Esophagus squamous epithelium (tissue), 5 donors: ENCODE measurements at regions not wholly inside any gene's neighbourhood (a gene's known extent, or its start where the extent isn't known, plus 50 kb on each side); places are given as distances from the start of the nearest gene placed in this dataset.

ENCODE experiments used
- DNase-seq: peaks from one replicate; lab custom pipeline; 2025; lab: John Stamatoyannopoulos, UW
- H3K27ac ChIP-seq, 4 donors: fragments of 200-600 bp; sonication (generic); one replicate each; pipeline ENCODE4 v1.5.1; 2016 to 2019; ENCODE audit warnings: mild to moderate bottlenecking in 1 of 4
- H3K27me3 ChIP-seq, 4 donors: fragments of 200-600 bp; sonication (generic); 1 replicate in 3 of 4; 2 replicates in 1 of 4; pipeline versions ENCODE4 v1.5.1 to v1.6.0; 2017 to 2021; ENCODE audit warnings: antibody characterized with exemption in 1 of 4
- H3K36me3 ChIP-seq, 3 donors: fragments of 200-600 bp; sonication (generic); one replicate each; pipeline ENCODE4 v1.5.1; 2016 to 2019
- H3K4me1 ChIP-seq, 3 donors: fragments of 200-600 bp; sonication (generic); one replicate each; pipeline ENCODE4 v1.5.1; 2017 to 2019
- H3K4me3 ChIP-seq, 4 donors: fragments of 200-600 bp; sonication (generic); 1 replicate in 3 of 4; 2 replicates in 1 of 4; pipeline ENCODE4 v1.5.1; 2016 to 2019; ENCODE audit warnings: mild to moderate bottlenecking in 2 of 4, moderate library complexity in 1 of 4
- H3K9me3 ChIP-seq, 3 donors: fragments of 200-600 bp; sonication (generic); one replicate each; pipeline ENCODE4 v1.5.1; 2016 to 2019
- CTCF ChIP-seq, 6 experiments: fragments of 450-650 bp in 4 of 6; fragments of 200-600 bp in 2 of 6; sonication (generic) in 2 of 6; IDR thresholded peaks; one replicate each; pipeline ENCODE4 v1.5.1; 2016 to 2019; ENCODE audit warnings: antibody characterized with exemption in 6 of 6, mild to moderate bottlenecking in 4 of 6, moderate library complexity in 4 of 6
- POLR2A ChIP-seq, 4 donors: fragments of 450-650 bp; IDR thresholded peaks; one replicate each; pipeline ENCODE4 v1.6.1; 2017; ENCODE audit warnings: antibody characterized with exemption in 4 of 4, mild to moderate bottlenecking in 4 of 4, moderate library complexity in 3 of 4
- WGBS, 2 donors: methylation state at CpG; one replicate each; pipeline ENCODE4 v1.1.5; 2018; 5-methylcytosine and 5-hydroxymethylcytosine counted together
- intact Hi-C: fragments of 100-400 bp; cut with DNase I; formaldehyde crosslinking; loops from one replicate; pipeline ENCODE4 v1.15.0; 2022
- donor health status: DM: yes; HTN: yes; CAD: no.

- Histone ChIP-seq H3K36me3 (no peaks in the 10 kb centered on the region), H3K4me3 (no peak overlapping the region), H3K4me1 (peaks cover 0 to 6% (median 0%) of the 10 kb centered on the region in 3 donors), H3K9me3 (no peaks in the 10 kb centered on the region), H3K27ac (no peak overlapping the region), H3K27me3 (no peaks in the 10 kb centered on the region)
- no peak for DNase-seq
- TF ChIP-seq CTCF (IDR thresholded peaks at IDR 0.05) = no peak
- no peak for TF ChIP-seq POLR2A (IDR thresholded peaks at IDR 0.05)
- WGBS, 2 donors = 44 to 47% methylated on average over 1 of the region's 1 CpG
- intact Hi-C loops = no loop called here
Measured at GRCh38 chr6:4270776-4271175, 135.4 kb upstream of the ECI2 start.

- WGBS, 2 donors = 68 to 93% methylated on average over 4 of the region's 4 CpGs
- intact Hi-C loops = no loop called here
- Histone ChIP-seq H3K9me3 (no peaks in the 10 kb centered on the region), H3K27me3 (no peaks in the 10 kb centered on the region), H3K36me3 (no peaks in the 10 kb centered on the region), H3K27ac (no peak overlapping the region), H3K4me1 (peaks cover 0 to 6% (median 0%) of the 10 kb centered on the region in 3 donors), H3K4me3 (no peak overlapping the region)
- no peak for DNase-seq
- TF ChIP-seq POLR2A (IDR thresholded peaks at IDR 0.05) = no peak
- no peak for TF ChIP-seq CTCF (IDR thresholded peaks at IDR 0.05)
Measured at GRCh38 chr6:4270001-4270400, 134.6 kb upstream of the ECI2 start.

DNA sequence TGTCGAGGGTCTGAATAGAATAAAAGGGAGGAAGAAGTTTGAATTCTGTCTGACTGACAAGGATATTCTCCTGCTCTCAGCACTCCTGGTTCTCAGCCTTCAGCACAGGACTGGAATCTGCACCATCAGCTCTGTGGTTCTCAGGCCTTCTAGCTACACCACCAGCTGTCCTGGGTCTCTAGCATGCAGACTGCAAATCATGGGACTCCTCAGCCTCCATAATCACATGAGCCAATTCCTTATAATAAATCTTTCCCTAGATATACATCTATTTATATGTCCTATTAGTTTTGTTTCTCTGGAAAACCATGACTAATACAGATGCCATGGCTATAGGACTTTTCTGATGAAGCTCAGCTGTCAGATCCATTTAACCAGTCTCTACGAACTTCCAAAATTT is 132.8 kb upstream of the ECI2 start:
- intact Hi-C loops = no loop called here
- H3K9me3 ChIP-seq = no peaks in the 10 kb centered on the region
- H3K4me1 ChIP-seq = peaks cover 0 to 6% (median 0%) of the 10 kb centered on the region in 3 donors
- no peak overlapping the region for H3K27ac ChIP-seq
- TF ChIP-seq CTCF (IDR thresholded peaks at IDR 0.05) (no peak), POLR2A (IDR thresholded peaks at IDR 0.05) (no peak)
- no peaks in the 10 kb centered on the region for H3K36me3 ChIP-seq
- H3K27me3 ChIP-seq = no peaks in the 10 kb centered on the region
- WGBS, 2 donors = 74 to 83% methylated on average over 2 of the region's 2 CpGs
- no peak for DNase-seq
- no peak overlapping the region for H3K4me3 ChIP-seq

GRCh38 chr6:4265740-4266139 is 130.4 kb upstream of the ECI2 start:
- TF ChIP-seq POLR2A (IDR thresholded peaks at IDR 0.05) (no peak), CTCF (IDR thresholded peaks at IDR 0.05) (no peak)
- DNase-seq = no peak

DNA sequence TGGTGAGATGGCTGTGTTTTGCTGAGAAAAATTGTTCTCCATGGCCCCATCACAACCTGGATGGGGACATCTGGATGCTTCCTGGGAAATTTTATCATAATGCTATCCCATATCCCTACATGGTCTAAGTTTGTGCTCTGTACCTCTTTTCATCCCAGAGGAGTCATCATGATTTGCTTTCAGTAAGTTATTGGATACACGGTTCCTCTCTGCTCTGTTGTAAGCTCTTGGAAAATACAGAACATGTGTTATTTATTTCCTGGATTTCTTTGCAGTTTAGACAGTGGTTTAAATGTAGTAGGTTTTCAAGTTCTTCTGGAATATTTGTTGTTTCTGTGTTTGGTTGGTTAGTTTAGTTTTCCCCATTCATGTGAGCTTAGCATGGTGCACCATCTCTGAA is 129.2 kb upstream of the ECI2 start:
- Histone ChIP-seq H3K4me1 (peaks cover 0 to 5% (median 0%) of the 10 kb centered on the region in 3 donors), H3K36me3 (no peaks in the 10 kb centered on the region), H3K4me3 (no peak overlapping the region), H3K27me3 (no peaks in the 10 kb centered on the region), H3K9me3 (no peaks in the 10 kb centered on the region), H3K27ac (no peak overlapping the region)
- intact Hi-C loops = no loop called here
- no peak for DNase-seq
- WGBS, 2 donors = 82 to 91% methylated on average over 1 of the region's 1 CpG
- no peak for TF ChIP-seq POLR2A (IDR thresholded peaks at IDR 0.05)
- no peak for TF ChIP-seq CTCF (IDR thresholded peaks at IDR 0.05)

More at GRCh38 chr6:4265740-4266139, 130.4 kb upstream of the ECI2 start:
- Histone ChIP-seq H3K27me3 (no peaks in the 10 kb centered on the region), H3K27ac (no peak overlapping the region), H3K36me3 (no peaks in the 10 kb centered on the region), H3K4me1 (peaks cover 0 to 2% (median 0%) of the 10 kb centered on the region in 3 donors), H3K9me3 (no peaks in the 10 kb centered on the region), H3K4me3 (no peak overlapping the region)
- intact Hi-C loops = no loop called here
- 78% methylated on average over 7 of the region's 7 CpGs for WGBS, 2 donors
